HG03378 (cell line): ENCODE measurements at regions not wholly inside any gene's neighbourhood (a gene's known extent, or its start where the extent isn't known, plus 50 kb on each side); places are given as distances from the start of the nearest gene placed in this dataset.

Experiments
- ATAC-seq: cut with Tn5 transposase; IDR thresholded peaks from one replicate; pipeline ENCODE4 v1.9.1; 2021; ENCODE audit warnings: mild to moderate bottlenecking, moderate library complexity; ENCODE audit not compliant: unreplicated experiment

GRCh38 chr7:46839651-46840050, 742.3 kb downstream of the TNS3 start:
- no peak for ATAC-seq

- ATAC-seq: no peak
These were observed 743.4 kb downstream of the TNS3 start for GRCh38 chr7:46838463-46838862.

- no peak for ATAC-seq
These were observed 746.4 kb downstream of the TNS3 start for GRCh38 chr7:46835556-46835955.

- ATAC-seq: no peak
These were observed 747.0 kb downstream of the TNS3 start for GRCh38 chr7:46834921-46835320.

- no peak for ATAC-seq
These were observed 748.7 kb downstream of the TNS3 start for GRCh38 chr7:46833197-46833596.

GRCh38 chr7:46832136-46832535, 749.8 kb downstream of the TNS3 start:
- no peak for ATAC-seq

- ATAC-seq: no peak
These were observed 762.1 kb downstream of the TNS3 start for GRCh38 chr7:46819819-46820218.

GRCh38 chr7:46814516-46815250, 767.2 kb downstream of the TNS3 start:
- ATAC-seq: no peak

GRCh38 chr7:46812101-46812675, 769.7 kb downstream of the TNS3 start:
- no peak for ATAC-seq

GRCh38 chr7:46811529-46811928, 770.4 kb downstream of the TNS3 start:
- ATAC-seq: no peak

- ATAC-seq: no peak
These were observed 770.9 kb downstream of the TNS3 start for GRCh38 chr7:46810986-46811385.

- no peak for ATAC-seq
These were observed 772.0 kb downstream of the TNS3 start for GRCh38 chr7:46809886-46810285.

- ATAC-seq: no peak
These were observed 775.1 kb downstream of the TNS3 start for GRCh38 chr7:46806856-46807255.

- ATAC-seq: no peak
These were observed 779.4 kb downstream of the TNS3 start for GRCh38 chr7:46802479-46802878.

GRCh38 chr7:46791188-46791587, 790.7 kb downstream of the TNS3 start:
- ATAC-seq: no peak

- ATAC-seq: no peak
These were observed 794.9 kb downstream of the TNS3 start for GRCh38 chr7:46786995-46787394.

- no peak for ATAC-seq
These were observed 795.5 kb downstream of the TNS3 start for GRCh38 chr7:46786221-46786954.

GRCh38 chr7:46784732-46785131, 797.2 kb downstream of the TNS3 start:
- ATAC-seq: no peak

GRCh38 chr7:46781901-46782439, 799.9 kb downstream of the TNS3 start:
- no peak for ATAC-seq

GRCh38 chr7:46776790-46777189, 805.1 kb downstream of the TNS3 start:
- no peak for ATAC-seq

GRCh38 chr7:46775776-46776175, 806.1 kb downstream of the TNS3 start:
- no peak for ATAC-seq

GRCh38 chr7:46775020-46775419, 806.9 kb downstream of the TNS3 start:
- ATAC-seq: no peak
